CD14-positive monocyte (primary cell): ENCODE measurements at regions not wholly inside any gene's neighbourhood (a gene's known extent, or its start where the extent isn't known, plus 50 kb on each side); places are given as distances from the start of the nearest gene placed in this dataset.

Experiments used
- DNase-seq, 3 donors: peaks; one replicate each; pipeline ENCODE4 v3.0.0-alpha.2; 2011 to 2022
- H2AFZ ChIP-seq: 2 replicates; pipeline ENCODE4 v1.6.0; 2012; ENCODE audit warnings: mild to moderate bottlenecking, low read depth, low read length, inconsistent platforms; ENCODE audit not compliant: insufficient read depth, poor library complexity, severe bottlenecking
- H3K27ac ChIP-seq, 2 donors: 1 replicate in 1 of 2; 2 replicates in 1 of 2; pipeline ENCODE4 v1.5.1; 2012 to 2013; ENCODE audit warnings: low read length in 2 of 2, control low read depth in 1 of 2, inconsistent platforms in 1 of 2, low read depth in 1 of 2, mild to moderate bottlenecking in 1 of 2
- H3K27me3 ChIP-seq, 2 donors: one replicate each; pipeline versions ENCODE4 v1.6.0 to v1.6.1; 2011 to 2013; ENCODE audit warnings: low read length in 2 of 2; ENCODE audit not compliant: control insufficient read depth in 2 of 2, insufficient read depth in 2 of 2
- H3K36me3 ChIP-seq, 2 donors: replicated peaks in 1 of 2; 1 replicate in 1 of 2; 2 replicates in 1 of 2; pipeline versions ENCODE4 v1.5.1 to v1.6.1; 2012 to 2013; ENCODE audit warnings: low read length in 2 of 2, control low read depth in 1 of 2, inconsistent platforms in 1 of 2, mild to moderate bottlenecking in 1 of 2; ENCODE audit not compliant: insufficient read depth in 2 of 2, control insufficient read depth in 1 of 2
- H3K4me1 ChIP-seq, 2 donors: 1 replicate in 1 of 2; 2 replicates in 1 of 2; pipeline versions ENCODE4 v1.5.1 to v1.6.1; 2012 to 2013; ENCODE audit warnings: low read length in 2 of 2, control low read depth in 1 of 2, inconsistent platforms in 1 of 2, mild to moderate bottlenecking in 1 of 2, moderate library complexity in 1 of 2; ENCODE audit not compliant: insufficient read depth in 2 of 2, control insufficient read depth in 1 of 2
- H3K4me2 ChIP-seq: replicated peaks from 2 replicates; pipeline ENCODE3; 2012; ENCODE audit warnings: low read length, moderate library complexity, mild to moderate bottlenecking; ENCODE audit not compliant: poor library complexity, severe bottlenecking; ENCODE audit errors: extremely low read depth
- H3K4me3 ChIP-seq, 3 experiments: fragments of 200-600 bp in 1 of 3; sonication (generic) in 1 of 3; replicated peaks in 1 of 3; 1 replicate in 2 of 3; 2 replicates in 1 of 3; pipeline ENCODE4 v1.5.1; 2011 to 2013; ENCODE audit warnings: low read length in 3 of 3, mild to moderate bottlenecking in 3 of 3, control low read depth in 2 of 3, low read depth in 2 of 3, inconsistent platforms in 1 of 3, moderate library complexity in 1 of 3
- H3K79me2 ChIP-seq: 2 replicates; pipeline ENCODE4 v1.6.0; 2012; ENCODE audit warnings: mild to moderate bottlenecking, control low read depth, inconsistent platforms, low read length, moderate library complexity; ENCODE audit not compliant: insufficient read depth
- H3K9ac ChIP-seq: 2 replicates; pipeline ENCODE4 v1.6.0; 2017; ENCODE audit warnings: low read length, mild to moderate bottlenecking; ENCODE audit not compliant: insufficient read depth, poor library complexity, severe bottlenecking
- H3K9me3 ChIP-seq, 2 donors: replicated peaks in 1 of 2; 1 replicate in 1 of 2; 2 replicates in 1 of 2; pipeline versions ENCODE4 v1.5.1 to v1.6.1; 2012 to 2013; ENCODE audit warnings: low read length in 2 of 2, control low read depth in 1 of 2; ENCODE audit not compliant: control insufficient read depth in 1 of 2, insufficient read depth in 1 of 2
- H4K20me1 ChIP-seq: 2 replicates; pipeline ENCODE4 v1.6.0; 2012; ENCODE audit warnings: mild to moderate bottlenecking, low read length, control low read depth, moderate library complexity; ENCODE audit not compliant: insufficient read depth
- H3K27ac Mint-ChIP-seq, 7 donors: one replicate each; pipeline ENCODE4 v1.8.0; 2020; ENCODE audit warnings: mild to moderate bottlenecking in 7 of 7, mixed read lengths in 7 of 7, moderate library complexity in 6 of 7, inconsistent platforms in 2 of 7
- H3K27me3 Mint-ChIP-seq, 3 donors: one replicate each; pipeline ENCODE4 v1.8.0; 2021 to 2022; ENCODE audit warnings: low read depth in 3 of 3, mild to moderate bottlenecking in 3 of 3, mixed read lengths in 3 of 3, moderate library complexity in 3 of 3, inconsistent platforms in 1 of 3
- H3K36me3 Mint-ChIP-seq, 2 donors: one replicate each; pipeline ENCODE4 v1.8.0; 2020; ENCODE audit warnings: mixed read lengths in 2 of 2, inconsistent platforms in 1 of 2, mild to moderate bottlenecking in 1 of 2
- H3K4me1 Mint-ChIP-seq: one replicate; pipeline ENCODE4 v1.8.0; 2020; ENCODE audit warnings: mild to moderate bottlenecking, mixed read lengths
- H3K4me3 Mint-ChIP-seq, 2 donors: one replicate each; pipeline ENCODE4 v1.8.0; 2020; ENCODE audit warnings: mild to moderate bottlenecking in 2 of 2, mixed read lengths in 2 of 2, moderate library complexity in 1 of 2
- H3K9me3 Mint-ChIP-seq, 7 donors: one replicate each; pipeline ENCODE4 v1.8.0; 2020 to 2022; ENCODE audit warnings: mixed read lengths in 7 of 7, mild to moderate bottlenecking in 6 of 7, moderate library complexity in 6 of 7, inconsistent platforms in 2 of 7
- CTCF ChIP-seq: fragments of 200-600 bp; IDR thresholded peaks from one replicate; pipeline ENCODE4 v1.8.0; 2022; ENCODE audit warnings: antibody characterized with exemption, mild to moderate bottlenecking
- WGBS: methylation state at CpG from one replicate; pipeline ENCODE4 v1.1.5; 2013; ENCODE audit warnings: missing lambda C conversion rate; ENCODE audit not compliant: insufficient coverage; 5-methylcytosine and 5-hydroxymethylcytosine counted together
- intact Hi-C, 2 donors: fragments of 100-400 bp; cut with micrococcal nuclease; formaldehyde crosslinking; loops; one replicate each; pipeline versions ENCODE4 v1.15.0 to v1.15.1; 2023

DNA sequence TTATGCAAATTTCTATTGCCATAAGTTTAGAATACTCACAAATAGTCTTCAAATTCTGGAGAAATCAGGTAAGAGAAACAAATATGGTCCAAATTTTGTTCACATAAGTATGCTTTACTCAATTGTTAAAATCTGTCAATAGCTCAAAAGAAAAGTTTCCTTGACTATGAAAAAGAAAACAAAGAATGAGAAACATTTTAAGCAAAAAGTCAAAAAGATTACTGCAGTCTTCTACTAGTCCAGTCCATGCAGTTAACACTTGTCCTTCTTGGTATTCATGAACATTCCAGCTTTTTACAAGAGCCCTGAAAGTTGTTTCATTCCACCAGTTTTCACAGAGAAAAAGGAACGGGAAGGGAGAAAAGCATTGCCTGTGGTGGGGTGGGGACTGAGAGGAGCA lies 54.7 kb upstream of the ZXDA start:
- no peak for TF ChIP-seq CTCF
- no peaks in the 10 kb centered on the region for H4K20me1 ChIP-seq
- H3K36me3 Mint-ChIP-seq: no peaks in the 10 kb centered on the region
- H3K9me3 Mint-ChIP-seq: peaks cover 2 to 10% (median 7%) of the 10 kb centered on the region in 7 donors
- no peak overlapping the region for H2AFZ ChIP-seq
- peaks cover 3 to 14% of the 10 kb centered on the region in 2 donors for H3K9me3 ChIP-seq
- H3K4me1 ChIP-seq: no peaks in the 10 kb centered on the region
- no peaks in the 10 kb centered on the region for H3K4me1 Mint-ChIP-seq
- H3K27ac Mint-ChIP-seq: no peak overlapping the region
- no peak overlapping the region for H3K4me3 Mint-ChIP-seq
- intact Hi-C loops: no loop called here
- H3K79me2 ChIP-seq: no peaks in the 10 kb centered on the region
- H3K9ac ChIP-seq: no peak overlapping the region
- no CpG with 5 or more reads among the region's 1 CpG for WGBS
- H3K4me2 ChIP-seq: no peak overlapping the region
- no peak for DNase-seq
- H3K4me3 ChIP-seq: no peak overlapping the region
- H3K27ac ChIP-seq: no peak overlapping the region
- no peaks in the 10 kb centered on the region for H3K27me3 Mint-ChIP-seq
- no peaks in the 10 kb centered on the region for H3K27me3 ChIP-seq
- H3K36me3 ChIP-seq: no peaks in the 10 kb centered on the region
